HG02623 (cell line): ENCODE measurements at regions not wholly inside any gene's neighbourhood (a gene's known extent, or its start where the extent isn't known, plus 50 kb on each side); places are given as distances from the start of the nearest gene placed in this dataset.
"Not testable (repeated sequence)": the region's sequence is repeated elsewhere in the genome, so short reads cannot be mapped to it uniquely, and the experiment has no call there.

Source experiments
- ATAC-seq: cut with Tn5 transposase; IDR thresholded peaks from one replicate; pipeline ENCODE4 v1.9.1; 2021; ENCODE audit warnings: moderate library complexity; ENCODE audit not compliant: unreplicated experiment

DNA sequence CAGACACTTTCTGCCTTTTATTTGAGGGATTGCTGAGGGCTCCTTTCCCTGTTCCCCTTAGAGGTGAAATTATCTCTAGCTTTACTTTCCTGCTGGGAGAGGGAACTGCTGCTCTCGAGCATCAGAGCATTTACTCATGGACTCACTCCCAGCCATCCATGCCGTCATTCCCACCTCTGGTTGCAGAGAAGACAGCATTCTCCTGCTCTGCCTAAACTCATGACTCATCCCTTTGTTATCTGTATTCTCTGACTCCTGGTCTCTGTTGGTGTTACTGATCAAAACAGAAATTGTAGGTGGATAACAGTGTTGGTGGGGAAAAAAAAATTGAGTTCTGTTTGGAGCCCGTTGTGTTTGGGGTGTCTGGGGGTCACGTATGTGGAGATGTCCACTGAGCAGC lies 159.3 kb downstream of the TTC8 start:
- no peak for ATAC-seq

DNA sequence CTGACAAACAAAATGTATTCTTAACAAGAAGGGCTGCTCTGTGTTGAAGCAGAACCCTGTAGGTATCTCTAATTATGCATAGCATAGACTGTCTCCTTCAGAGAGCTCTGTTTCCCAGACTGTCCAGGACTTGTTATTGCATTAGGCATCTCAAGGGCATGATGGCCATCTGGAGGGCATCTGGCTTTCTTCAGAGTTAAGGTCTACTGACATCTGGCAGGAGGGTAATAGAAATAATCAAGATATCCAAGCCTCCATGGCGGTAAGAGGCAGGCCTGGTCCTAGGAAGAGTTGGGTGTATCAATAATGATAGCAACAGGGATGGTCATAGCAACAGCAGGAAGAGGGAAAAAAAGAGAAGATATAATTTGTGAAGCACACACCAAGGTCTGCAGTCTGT lies 161.2 kb downstream of the TTC8 start:
- no peak for ATAC-seq

DNA sequence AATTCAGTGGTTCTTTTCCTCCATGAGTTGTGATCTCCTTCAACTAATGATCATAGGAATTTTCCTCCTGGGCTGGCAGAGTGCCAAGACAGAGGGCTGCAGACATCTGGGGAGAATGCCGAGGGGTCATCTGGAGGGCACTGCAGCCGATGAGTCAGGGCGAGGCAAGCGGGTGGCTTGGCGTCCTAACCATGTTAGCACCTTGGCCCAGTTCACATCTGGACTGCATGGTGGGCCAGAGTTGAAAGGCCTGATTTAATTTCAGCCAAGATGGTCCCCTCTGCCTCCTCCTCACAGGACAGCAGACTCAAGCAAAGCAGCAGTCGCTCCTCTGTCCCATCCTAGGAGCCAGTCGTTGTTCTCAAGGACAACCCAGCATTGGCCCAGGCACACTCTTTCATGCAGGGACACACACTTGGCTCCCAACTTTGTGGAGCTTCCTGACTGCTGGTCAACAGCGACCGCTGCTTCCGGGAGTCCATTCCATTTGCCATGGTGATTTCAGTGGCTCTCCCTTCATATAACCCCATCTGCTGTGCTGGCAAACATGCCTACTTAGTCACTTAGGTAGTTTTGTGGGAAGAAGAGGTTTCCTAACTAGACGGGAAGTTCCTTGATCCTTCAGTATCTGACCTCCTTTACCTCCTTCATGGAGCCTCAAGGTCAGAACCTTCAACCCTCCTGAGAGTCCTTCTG lies 161.8 kb downstream of the TTC8 start:
- ATAC-seq: no peak

DNA sequence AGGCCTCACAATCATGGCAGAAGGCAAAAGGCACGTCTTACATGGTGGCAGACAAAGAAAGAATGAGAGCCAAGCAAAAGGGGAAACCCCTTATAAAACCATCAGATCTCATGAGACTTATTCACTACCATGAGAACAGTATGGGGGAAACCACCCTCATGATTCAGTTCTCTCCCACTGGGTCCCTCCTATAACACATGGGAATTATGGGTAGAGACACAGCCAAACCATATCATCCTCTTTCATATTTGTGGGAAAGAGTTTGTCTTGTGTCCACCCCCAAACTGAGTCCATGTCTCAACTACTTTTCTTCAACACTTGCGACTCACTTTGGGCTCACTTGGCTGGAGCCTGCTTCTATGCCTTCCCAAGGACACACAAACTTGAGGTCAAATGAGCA lies 162.5 kb downstream of the TTC8 start:
- ATAC-seq: not testable (repeated sequence)

DNA sequence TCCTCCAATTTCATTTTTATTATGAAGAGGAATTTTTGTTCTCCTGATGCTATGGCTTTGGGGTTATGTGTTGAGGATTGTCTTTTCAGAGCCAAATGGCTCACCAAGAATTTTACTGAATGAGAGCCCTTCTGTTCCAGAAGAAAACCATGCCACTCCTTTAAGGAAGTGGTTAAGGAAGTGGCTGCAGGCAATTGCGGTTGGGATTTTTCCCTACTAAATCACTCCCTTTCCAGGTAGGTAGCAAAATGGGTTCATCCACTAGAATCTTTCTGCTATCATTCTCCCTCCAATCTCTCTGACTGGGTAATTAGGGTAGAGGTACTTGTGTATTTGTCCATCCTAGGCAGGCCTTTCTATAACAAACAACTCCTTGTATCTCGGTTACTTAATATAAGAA lies 163.1 kb downstream of the TTC8 start:
- ATAC-seq: no peak

DNA sequence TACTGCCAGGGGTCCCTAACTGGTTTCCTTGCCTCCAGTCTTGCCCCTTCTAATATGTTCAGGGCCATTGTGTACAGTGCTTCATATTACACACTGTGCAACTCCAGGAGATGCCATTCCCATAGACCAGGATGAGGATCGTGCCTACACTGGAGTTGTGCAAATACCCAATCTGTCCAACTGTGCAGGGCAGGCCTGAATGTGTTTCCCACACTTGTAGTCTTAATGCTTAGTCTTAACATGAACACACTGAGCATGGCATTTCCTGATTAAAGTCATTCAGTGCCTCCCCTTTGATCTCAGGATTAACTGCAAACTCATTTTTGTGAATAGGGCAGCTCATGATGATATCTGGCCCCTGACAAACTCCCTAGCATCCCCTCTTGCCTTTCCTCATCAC lies 165.5 kb downstream of the TTC8 start:
- no peak for ATAC-seq

DNA sequence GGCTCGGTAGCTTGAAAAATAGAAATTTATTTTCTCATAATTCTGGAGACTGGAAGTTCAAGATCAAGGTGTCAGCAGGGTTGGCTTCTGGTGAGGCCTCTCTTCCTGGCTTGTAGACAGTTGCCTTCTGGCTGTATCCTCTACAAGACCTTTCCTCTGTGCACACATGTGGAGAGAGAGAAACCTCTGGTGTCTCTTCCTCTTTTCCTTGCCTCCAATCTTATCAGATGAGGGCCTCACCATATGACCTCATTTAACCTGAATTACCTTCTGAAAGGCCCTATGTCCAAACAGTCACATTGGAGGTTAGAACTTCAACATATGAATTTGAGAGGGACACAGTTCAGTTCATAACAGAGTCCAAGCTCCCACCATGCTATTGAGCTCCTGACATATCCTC lies 166.4 kb downstream of the TTC8 start:
- no peak for ATAC-seq

DNA sequence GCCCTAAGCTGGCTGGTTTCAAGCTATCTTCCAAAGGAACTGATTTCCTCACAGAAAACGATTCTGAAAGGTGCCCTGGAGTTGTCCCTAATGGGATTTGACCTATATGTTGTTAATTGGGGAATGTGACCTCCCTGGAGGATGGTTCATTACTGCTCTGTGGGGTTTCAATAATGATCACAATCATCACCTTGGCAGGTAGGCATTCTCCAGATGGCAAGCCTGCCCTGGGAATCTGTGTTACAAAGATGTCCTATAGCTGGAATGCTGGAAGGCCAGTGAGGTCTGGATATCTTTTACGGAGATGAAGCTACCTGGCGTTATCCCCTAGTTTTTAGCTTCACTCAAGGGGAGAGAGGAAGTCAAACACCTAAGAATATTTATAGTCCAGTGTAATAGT lies 167.6 kb downstream of the TTC8 start:
- no peak for ATAC-seq

DNA sequence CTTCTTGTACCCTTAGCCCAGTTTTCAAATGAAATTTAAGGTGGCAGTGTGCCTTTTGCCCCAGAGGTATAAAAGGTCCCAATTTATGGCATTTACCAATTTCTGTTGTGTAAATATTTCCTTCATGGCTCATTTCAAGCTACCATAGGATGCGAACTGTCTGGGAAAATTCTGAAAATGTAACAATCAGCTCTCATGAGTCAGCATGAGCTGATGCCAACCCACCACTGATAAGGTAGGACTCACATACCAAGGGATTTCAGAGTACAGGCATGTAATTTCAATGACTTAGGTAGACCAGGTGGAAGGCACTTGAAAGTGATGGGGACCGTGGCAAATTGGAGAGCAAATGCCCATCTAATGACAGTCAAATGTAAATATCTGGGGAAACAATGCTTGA lies 169.5 kb downstream of the TTC8 start:
- no peak for ATAC-seq

DNA sequence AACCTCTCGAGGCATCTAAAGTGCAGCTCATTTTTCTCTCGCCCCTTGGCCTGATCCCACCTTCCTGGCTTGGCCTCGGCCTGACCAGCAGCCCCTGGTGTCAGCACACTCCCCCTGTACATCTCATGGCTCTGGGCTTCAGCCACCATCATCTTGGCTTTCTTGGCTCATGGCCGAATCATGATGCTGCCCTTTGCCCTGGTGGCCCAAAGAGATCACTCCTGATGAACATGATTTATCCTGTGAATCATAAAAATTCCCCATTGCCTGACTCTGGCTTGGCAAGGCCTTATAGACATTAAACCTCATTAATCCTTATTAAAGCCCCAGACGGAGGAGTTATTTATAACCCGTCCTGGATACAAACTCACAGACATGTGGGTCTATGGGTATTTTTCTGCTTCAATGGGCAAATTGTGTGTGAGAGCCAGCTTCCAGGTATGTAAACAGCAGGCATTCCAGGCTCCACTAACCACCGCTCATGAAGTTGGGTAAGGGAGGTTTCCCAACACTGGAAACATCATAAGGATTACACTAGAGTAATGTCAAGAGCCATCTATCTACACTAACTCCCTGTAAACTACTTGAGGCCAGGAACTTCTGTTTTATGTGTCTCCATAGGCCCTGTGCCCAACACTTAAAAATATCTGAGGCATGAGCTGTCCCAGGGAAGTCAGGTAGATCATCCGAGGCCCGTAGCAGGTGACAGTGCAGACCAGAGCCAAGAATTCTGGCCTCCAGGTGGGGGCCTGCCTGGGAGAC lies 171.2 kb downstream of the TTC8 start:
- ATAC-seq: no peak

DNA sequence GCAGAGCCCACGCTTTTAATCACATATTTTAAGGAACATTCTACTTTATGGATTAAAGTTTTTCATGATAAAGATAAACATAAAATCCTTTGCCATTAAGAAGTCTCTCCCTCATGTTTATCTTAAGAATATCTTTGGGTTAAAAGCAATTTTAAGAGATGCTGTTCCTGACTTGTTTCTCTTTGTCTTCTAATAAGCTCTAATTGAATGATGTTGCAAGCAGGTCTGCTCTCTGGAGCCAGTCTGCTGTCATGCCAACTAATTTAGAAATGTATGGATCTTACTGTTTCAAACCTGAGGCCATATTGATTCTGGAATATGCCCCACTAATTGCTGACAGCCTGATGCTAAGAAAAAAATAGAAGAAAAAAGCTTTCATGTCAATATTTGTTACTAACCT lies 173.6 kb downstream of the TTC8 start:
- ATAC-seq: no peak

DNA sequence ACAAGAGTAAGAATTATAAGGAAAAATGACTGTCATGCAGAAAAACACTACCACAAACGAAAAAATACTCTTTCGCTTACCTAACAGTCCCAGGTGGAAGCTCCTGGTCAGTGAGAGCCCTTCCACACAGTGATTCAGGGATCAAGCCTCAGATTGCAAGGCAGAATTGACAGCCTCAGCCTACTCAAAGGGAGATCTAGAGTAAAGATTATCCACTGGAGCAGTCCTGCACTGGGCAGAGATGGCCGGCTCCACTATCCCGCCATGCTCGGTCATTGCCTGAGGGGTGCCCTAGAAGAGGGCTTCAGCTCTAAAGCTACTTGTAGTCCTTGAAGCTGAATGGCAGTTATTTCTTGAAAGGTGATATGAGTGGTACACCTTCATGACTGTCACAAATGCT lies 174.7 kb downstream of the TTC8 start:
- ATAC-seq: no peak

DNA sequence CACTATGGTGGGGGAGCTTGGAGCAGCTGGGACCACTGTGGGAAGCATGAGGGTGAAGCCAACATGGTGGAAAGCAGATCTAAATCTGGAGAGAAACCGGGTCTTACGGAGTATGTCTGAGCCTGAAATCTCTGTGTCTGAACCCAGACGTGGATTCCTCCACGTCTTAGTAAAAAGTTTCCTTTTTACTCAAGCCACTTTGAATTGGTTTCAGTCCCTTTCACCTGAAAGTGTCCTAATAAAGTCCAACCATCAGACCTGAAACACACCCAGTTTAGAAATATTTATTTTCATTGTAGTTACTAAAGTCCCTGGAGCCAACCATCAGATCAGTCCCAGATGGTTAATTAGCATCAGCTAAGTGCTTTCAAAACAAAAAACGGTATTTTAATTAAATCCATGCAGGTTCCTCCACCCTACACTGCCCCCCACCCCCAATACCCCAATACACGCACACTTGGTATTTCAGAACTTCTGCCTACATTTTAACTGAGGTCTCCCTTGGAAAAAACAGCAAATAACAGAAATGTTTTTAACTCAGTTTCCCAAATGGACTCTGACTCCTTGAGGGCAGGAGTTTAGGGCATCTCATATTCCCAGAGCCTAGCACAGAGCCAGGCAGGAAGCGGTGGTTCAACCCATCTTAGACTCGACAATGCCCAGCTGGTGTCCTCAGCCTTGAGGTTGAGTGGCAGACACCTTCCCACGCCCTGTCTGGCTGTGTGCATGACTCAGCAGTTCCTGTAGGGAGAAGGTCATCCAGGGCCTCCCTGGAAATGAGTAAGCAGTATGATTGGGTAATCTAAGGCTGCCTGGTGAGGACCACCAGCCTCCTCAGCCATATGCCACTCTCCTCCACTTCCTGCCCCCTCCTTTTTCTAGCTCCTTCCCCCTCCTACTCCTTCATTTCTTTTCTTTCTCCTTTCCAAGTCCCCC lies 175.8 kb downstream of the TTC8 start:
- no peak for ATAC-seq

DNA sequence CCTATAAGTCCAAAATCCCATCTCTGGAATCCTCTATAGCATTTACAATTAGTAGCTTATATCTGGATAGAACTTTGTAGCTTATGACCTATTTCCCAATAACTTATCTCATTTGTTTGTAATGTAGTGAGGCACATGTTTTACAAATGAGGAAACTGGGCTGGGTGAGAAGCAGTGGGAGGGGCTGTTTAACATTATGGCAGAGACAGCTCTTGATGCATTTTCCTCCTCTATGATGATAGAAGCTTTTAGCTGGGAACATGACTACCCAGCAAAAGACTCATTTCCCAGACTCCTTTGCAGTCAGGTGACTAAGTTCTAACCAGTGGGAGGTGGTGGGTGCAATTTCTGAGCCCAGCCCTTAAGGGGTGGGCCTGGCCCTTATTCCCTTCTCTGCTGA lies 179.7 kb downstream of the TTC8 start:
- no peak for ATAC-seq

DNA sequence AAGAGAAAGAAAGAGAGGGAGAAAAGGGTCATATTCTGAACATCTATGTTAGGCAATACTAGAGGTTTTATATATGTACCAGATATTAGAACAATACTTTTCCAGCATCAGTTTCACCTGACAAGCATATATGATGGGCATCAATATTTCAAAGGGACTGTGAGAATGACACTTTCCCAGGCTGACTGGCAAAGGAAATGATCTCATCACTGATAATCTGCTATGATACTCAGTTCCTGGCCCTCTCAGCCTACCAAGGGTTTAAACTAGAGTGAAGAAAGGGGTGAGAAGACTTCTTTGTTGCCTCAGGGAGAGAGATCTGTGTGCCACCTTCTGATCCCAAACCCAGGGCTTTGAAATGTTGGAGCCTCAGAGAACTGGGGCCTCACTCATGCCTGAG lies 183.5 kb downstream of the TTC8 start:
- no peak for ATAC-seq

DNA sequence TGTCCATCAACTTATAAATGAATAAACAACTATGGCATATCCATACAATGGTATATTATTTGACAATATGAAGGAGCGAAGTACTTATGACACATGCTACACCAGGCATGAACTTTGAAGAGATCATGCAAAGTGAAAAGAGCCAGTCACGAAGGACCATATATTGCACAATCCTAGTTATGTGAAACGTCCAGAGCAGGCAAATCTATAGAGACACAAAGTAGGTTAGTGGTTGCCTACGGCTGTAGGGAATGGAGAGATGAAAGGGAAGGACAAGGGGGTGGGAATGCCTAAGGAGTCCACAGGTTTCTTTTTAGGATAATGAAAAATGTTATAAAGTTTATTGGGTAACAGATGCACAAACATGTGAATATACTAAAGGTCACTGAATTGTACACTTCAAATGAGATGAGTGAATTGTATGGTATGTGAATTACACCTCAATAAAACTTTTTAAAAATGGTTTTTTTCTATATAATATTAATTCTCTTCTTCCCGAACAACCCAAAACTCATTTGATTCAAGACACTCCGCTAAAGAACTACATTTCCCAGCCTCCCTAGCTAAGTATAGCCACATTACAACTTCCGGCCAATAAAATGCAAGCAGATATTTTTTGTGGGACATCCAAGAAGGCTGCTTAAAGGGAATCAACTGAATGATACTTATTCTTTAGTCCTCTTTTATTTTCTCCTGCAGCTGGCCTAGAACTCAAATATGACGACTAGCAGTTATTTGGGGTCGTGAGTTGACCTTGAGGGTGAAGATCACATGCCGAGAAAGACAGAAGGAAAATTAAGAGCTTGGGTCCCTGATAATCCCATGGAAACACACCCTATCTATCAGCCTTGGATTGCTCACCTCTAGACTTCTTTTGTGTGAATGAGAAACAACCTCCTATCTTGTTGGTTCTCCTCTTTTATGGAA lies 187.2 kb downstream of the TTC8 start:
- ATAC-seq: no peak

DNA sequence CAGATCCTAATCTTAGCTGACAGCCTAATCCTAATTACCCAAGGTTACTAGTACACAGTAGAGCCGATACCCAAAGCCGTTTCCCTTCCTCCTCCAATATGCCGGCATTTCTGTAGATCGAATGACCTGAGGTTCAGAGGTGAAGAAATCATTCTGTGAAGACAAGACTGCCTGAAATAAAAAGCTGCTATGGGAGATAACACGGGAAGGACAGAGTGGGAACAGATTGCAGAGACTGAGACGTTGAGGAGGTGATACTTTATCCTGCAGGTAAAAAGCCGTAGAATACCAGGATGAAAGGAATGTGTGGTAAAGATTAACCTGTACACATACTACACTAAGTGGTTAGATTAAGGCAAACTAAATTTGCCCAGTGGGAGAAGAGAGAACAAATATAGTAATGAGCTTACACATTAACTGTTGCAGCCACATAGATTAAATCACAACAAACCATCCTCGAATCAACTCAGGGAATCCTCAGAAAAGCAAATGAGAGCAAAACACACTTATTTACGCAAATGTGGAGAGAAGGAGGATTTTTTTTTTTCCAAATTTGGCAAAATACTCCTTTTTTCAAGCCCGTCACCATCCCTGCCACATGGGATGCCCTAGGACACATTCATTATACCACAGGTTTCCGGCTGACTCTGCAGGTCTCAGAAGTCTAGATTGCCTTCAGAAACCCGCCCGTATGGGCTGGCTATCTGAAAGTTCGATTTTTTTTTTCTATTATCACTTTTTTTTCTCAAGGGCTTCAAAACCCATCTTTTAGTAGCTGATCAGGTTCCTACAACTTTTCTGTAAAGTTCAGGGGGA lies 188.0 kb downstream of the TTC8 start:
- ATAC-seq: no peak

DNA sequence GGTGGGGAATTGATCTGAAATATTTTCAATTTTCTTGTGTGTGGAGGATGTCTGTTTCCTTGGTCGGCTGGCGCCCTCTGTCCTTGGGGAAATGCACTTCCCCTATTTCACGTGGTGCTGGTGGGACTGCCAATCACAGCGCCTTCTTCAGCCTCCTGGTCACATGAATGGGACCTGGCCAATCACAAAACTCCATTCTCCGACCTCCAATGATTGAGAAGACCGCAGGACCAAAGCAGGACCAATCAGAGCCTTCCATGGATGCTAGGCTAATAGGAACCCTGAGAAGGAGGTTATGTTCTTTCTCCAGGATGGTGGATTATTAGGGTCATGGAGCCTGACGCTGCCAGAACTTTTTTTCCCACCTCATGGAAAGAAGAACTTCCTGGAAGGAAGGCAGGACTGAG lies 188.7 kb downstream of the TTC8 start:
- ATAC-seq: no peak

DNA sequence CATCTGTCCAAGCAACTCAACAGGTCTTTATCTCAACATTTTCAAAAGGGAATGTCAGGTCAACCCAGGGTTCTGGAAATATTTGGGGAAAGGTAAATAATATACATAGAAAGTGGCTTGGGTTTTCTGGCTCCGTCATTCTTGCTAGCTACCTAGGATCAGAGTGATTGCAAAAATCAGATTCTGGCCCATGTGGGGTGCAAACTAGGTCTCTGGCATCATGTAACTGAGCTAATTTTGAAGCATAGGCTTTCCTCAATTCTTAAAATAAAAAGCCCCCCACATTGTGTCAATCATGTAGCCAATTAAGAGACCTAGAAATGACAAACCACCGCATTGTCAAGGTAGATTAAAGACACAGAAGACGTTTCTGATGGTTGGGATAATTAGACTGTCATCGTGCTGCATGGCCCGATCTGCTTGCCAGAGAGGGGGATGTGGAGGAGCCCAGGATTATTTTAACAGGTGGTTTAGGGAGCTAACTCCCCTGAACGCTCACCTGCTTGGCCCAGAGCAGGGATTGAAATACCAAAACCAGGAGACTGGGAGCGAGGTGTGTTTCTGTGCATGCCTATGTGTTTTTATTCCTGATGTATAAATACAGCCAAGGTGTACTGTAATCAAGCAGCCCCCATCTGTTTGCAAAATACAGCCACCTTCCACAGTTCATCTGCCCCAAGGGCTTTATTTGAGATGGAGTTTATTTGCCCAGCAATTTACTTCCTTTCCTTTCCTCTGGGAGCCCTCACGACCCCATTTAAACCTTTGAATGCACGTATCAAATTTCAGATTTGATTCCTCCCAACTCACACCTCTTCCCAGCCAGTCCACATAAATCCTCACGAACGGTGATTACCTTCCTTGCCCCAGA lies 189.5 kb downstream of the TTC8 start:
- no peak for ATAC-seq
